ENCODE measurements at regions not wholly inside any gene's neighbourhood (a gene's known extent, or its start where the extent isn't known, plus 50 kb on each side); places are given as distances from the start of the nearest gene placed in this dataset.

DNA sequence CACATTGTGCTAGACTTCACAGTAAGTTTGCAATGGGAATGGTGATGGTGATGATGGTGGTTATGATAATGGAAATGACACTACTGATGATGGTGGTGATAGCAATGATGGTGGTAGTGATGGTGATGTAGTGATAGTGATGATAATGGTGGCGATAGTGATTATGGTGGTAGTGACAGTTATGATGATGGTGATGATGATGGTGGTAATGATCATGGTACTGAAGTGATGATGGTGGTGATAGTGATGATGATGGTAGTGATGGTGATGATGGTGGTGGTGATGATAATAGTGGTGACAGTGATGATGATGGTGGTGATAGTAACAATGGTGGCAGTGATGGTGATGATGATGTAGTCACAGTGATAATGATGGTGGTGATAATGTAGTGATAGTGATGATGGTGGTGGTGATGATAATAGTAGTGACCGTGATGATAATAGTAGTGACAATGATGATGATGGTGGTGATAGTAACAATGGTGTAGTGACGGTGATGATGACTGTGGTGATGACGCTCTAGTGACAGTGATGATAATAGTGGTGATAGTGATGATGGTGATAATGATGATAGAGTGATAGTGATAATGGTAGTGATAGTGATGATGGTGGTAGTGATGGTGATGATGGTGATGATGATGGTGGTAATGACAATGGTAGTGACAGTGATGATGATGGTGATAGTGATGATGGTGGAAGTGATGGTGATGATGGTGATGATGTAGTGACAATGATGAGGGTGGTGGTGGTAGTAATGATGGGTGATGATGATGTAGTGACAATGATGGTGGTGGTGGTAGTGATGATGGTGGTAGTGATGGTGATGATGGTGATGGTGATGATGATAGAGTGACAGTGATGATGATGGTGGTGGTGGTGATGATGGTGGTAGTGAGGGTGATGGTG is 222.9 kb upstream of the PWP1 start:
- TF ChIP-seq, protein P1, sequence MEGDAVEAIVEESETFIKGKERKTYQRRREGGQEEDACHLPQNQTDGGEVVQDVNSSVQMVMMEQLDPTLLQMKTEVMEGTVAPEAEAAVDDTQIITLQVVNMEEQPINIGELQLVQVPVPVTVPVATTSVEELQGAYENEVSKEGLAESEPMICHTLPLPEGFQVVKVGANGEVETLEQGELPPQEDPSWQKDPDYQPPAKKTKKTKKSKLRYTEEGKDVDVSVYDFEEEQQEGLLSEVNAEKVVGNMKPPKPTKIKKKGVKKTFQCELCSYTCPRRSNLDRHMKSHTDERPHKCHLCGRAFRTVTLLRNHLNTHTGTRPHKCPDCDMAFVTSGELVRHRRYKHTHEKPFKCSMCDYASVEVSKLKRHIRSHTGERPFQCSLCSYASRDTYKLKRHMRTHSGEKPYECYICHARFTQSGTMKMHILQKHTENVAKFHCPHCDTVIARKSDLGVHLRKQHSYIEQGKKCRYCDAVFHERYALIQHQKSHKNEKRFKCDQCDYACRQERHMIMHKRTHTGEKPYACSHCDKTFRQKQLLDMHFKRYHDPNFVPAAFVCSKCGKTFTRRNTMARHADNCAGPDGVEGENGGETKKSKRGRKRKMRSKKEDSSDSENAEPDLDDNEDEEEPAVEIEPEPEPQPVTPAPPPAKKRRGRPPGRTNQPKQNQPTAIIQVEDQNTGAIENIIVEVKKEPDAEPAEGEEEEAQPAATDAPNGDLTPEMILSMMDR (IDR thresholded peaks at IDR 0.05): no peak
- no peak for TF ChIP-seq POLR2A (IDR thresholded peaks at IDR 0.05)

Data from body of pancreas (tissue), 4 donors.